ENCODE measurements at regions not wholly inside any gene's neighbourhood (a gene's known extent, or its start where the extent isn't known, plus 50 kb on each side); places are given as distances from the start of the nearest gene placed in this dataset.

- no peak overlapping the region for H3K4me2 ChIP-seq (ENCODE audit: control insufficient read depth, insufficient read depth)
- ATAC-seq (no peak), DNase-seq (ENCODE audit: low read depth, low spot score) (no peak), FAIRE-seq (no peak)
- H3K27ac ChIP-seq (ENCODE audit: control insufficient read depth, insufficient read depth) = no peak overlapping the region
- intact Hi-C loops (cut with micrococcal nuclease; ENCODE audit: unreplicated experiment) (no loop called here), in situ Hi-C loops (cut with MboI) (no loop called here)
- RAD21 ChIA-PET (ENCODE audit: unreplicated experiment) = no interaction called here
- H3K27me3 ChIP-seq (replicated peaks in 1 of 2; ENCODE audit: control insufficient read depth in 2 of 2, insufficient read depth in 2 of 2, low read length in 1 of 2) = peaks cover 4% of the 10 kb centered on the region in 2 experiments; a peak in 2 of 4 replicates
- no TSS peak for BruUV-seq (replicated peaks)
- TF ChIP-seq NFYA (IDR thresholded peaks at IDR 0.05; ENCODE audit: borderline replicate concordance, low read depth, low read length) (no peak), ATF7 (IDR thresholded peaks at IDR 0.05; ENCODE audit: low read depth) (no peak), ZZZ3 (IDR thresholded peaks at IDR 0.05; ENCODE audit: control insufficient read depth, insufficient read length, low read depth) (no peak), MXI1 (IDR thresholded peaks at IDR 0.05; ENCODE audit: low read depth, low read length) (no peak), LARP7 (IDR thresholded peaks at IDR 0.05) (no peak), RAD21 (IDR thresholded peaks at IDR 0.05; ENCODE audit: insufficient read depth, low read depth, low read length) (no peak), IKZF2 (IDR thresholded peaks at IDR 0.05) (no peak), CEBPZ (IDR thresholded peaks at IDR 0.05; ENCODE audit: low read depth, low read length) (no peak), SMAD1 (IDR thresholded peaks at IDR 0.05; ENCODE audit: low read depth, partially characterized antibody) (no peak), FOXK2 (IDR thresholded peaks at IDR 0.05) (no peak), RELA (IDR thresholded peaks at IDR 0.05; ENCODE audit: borderline replicate concordance, partially characterized antibody) (no peak), SRF (IDR thresholded peaks at IDR 0.05; ENCODE audit: low read depth in 2 of 2, low read length in 2 of 2) (no peak)
- CTCF ChIA-PET = interaction anchor here (1.3 kb wide), 1 partner anchor 28 kb away, joined by 3 read pairs; no protein-coding TSS in a partner anchor
- no peaks in the 10 kb centered on the region for H3K4me1 ChIP-seq (ENCODE audit: control insufficient read depth, insufficient read depth, low read length)
- H4K20me1 ChIP-seq (ENCODE audit: control insufficient read depth, insufficient read depth) = no peaks in the 10 kb centered on the region; the same call in 1 of the 2 replicates
- POLR2A ChIA-PET = no interaction called here
- no peaks in the 10 kb centered on the region; the same call in 2 of the 3 replicates for H3K9me3 ChIP-seq (replicated peaks; ENCODE audit: control insufficient read depth, insufficient read depth, low read length)
- SMC1A ChIA-PET (ENCODE audit: uncharacterized antibody, unreplicated experiment) = no interaction called here
- no peak overlapping the region for H3K4me3 ChIP-seq
- H3K36me3 ChIP-seq (ENCODE audit: control insufficient read depth in 2 of 2, insufficient read depth in 2 of 2, low read length in 1 of 2) = no peaks in the 10 kb centered on the region
- no peaks in the 10 kb centered on the region for H3K79me2 ChIP-seq (ENCODE audit: control insufficient read depth, insufficient read depth, low read length)
- H3K9ac ChIP-seq (ENCODE audit: control insufficient read depth, insufficient read depth, low read length) = no peak overlapping the region
- no peak overlapping the region for H2AFZ ChIP-seq (ENCODE audit: control insufficient read depth, low read depth, low read length)
- 35% methylated on average over 13 of the region's 13 CpGs for WGBS (ENCODE audit: insufficient coverage, insufficient replicate concordance, low lambda C conversion rate, missing lambda C conversion rate)
Observed at GRCh38 chr6:1047981-1048541, 263.8 kb upstream of the FOXQ1 start.

All from GM12878 (cell line).